ENCODE measurements at regions not wholly inside any gene's neighbourhood (a gene's known extent, or its start where the extent isn't known, plus 50 kb on each side); places are given as distances from the start of the nearest gene placed in this dataset.

DNA sequence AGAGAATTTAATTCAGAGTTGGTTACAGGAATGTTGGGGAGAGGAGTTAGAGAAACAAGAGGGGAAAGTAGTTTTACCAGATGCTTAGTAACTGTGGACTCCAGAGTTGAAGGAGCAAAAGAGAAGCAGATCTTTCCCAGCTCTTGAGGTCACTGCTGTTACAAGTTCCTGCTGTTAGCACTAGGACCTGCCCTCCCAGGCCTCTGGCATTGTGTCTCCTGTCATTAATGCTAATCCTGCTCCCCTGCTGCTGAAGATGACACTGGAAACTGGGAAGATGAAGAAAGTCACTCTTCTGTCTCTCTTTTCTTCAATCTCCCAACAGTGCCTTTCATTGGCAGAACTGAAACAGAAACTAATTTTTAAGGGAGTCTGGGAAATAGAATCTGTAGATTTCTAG, 845.6 kb downstream of the ADGRL2 start:
- ATAC-seq (no peak), DNase-seq (no peak)
- Histone ChIP-seq H3K4me1 (peaks cover 0 to 3% (median 0%) of the 10 kb centered on the region in 12 donors), H3K27me3 (no peaks in the 10 kb centered on the region), H3K4me3 (no peak overlapping the region), H3K9me3 (no peaks in the 10 kb centered on the region), H3K36me3 (no peaks in the 10 kb centered on the region), H3K27ac (no peak overlapping the region)
- TF ChIP-seq, protein P1, sequence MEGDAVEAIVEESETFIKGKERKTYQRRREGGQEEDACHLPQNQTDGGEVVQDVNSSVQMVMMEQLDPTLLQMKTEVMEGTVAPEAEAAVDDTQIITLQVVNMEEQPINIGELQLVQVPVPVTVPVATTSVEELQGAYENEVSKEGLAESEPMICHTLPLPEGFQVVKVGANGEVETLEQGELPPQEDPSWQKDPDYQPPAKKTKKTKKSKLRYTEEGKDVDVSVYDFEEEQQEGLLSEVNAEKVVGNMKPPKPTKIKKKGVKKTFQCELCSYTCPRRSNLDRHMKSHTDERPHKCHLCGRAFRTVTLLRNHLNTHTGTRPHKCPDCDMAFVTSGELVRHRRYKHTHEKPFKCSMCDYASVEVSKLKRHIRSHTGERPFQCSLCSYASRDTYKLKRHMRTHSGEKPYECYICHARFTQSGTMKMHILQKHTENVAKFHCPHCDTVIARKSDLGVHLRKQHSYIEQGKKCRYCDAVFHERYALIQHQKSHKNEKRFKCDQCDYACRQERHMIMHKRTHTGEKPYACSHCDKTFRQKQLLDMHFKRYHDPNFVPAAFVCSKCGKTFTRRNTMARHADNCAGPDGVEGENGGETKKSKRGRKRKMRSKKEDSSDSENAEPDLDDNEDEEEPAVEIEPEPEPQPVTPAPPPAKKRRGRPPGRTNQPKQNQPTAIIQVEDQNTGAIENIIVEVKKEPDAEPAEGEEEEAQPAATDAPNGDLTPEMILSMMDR (IDR thresholded peaks at IDR 0.05), result no peak
- no peak for TF ChIP-seq POLR2A (IDR thresholded peaks at IDR 0.05)
- intact Hi-C loops (cut with DNase I), result no loop called here

DNA sequence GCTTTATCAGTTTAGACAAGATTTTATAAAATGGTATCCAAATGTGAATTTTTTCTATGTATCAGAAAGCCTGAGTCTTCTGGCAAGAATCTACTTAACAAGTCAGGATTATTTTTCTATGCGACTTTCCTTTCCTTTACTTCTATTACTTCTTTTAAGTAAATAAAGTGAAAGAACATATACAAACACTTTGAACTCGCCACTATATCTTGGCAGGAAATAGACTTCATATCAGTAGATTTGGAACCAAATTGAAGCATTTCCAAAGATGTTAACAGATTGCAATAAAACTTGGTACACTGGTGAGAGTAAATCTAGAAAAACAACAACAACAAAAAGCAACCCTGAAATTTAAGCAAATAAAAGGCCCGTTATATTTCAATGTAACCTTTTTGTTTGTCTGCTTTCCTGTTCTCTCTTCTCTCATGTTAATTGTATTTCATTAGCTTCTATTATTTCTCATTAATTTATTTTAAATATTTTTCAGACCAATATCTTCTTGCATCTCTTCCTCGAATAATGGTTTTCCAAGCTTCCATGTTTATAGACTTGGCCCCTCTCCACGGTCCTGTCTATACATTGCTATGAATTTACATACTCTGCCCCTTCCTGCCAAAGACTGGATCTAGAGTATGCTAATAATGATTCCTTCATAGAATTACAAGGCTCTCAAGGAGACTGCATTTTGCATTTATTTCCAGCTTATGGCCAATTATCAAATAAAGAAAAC, 843.6 kb downstream of the ADGRL2 start:
- Histone ChIP-seq H3K36me3 (no peaks in the 10 kb centered on the region), H3K9me3 (no peaks in the 10 kb centered on the region), H3K4me1 (peaks cover 0 to 3% (median 0%) of the 10 kb centered on the region in 12 donors), H3K27me3 (no peaks in the 10 kb centered on the region), H3K4me3 (no peak overlapping the region), H3K27ac (no peak overlapping the region)
- TF ChIP-seq, protein P1 (IDR thresholded peaks at IDR 0.05), result no peak
- TF ChIP-seq POLR2A (IDR thresholded peaks at IDR 0.05), result no peak
- WGBS, 4 donors, result 85 to 94% (median 88%) methylated on average over 5 of the region's 5 CpGs
- intact Hi-C loops (cut with DNase I), result no loop called here
- ATAC-seq (no peak), DNase-seq (no peak)

DNA sequence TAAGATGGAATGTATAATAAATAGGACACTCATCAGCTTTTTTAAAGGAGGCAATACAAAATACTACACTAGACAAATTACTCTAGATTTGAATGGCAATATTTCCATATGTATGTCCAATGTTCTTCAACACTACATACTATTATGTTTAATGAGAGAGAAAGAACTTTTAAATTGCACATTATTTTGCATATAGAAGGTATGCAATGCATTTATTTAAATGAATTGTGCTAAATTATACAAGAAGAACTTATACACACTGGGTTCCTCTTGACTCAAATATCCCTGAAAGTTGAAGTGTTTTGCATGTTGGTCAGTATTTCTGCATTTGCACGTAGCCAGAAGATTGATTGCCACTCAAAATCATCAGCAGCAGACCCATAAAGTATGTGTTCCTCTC, 839.6 kb downstream of the ADGRL2 start:
- DNase-seq (no peak), ATAC-seq (no peak)
- Histone ChIP-seq H3K4me3 (no peak overlapping the region), H3K27ac (no peak overlapping the region), H3K36me3 (no peaks in the 10 kb centered on the region), H3K9me3 (no peaks in the 10 kb centered on the region), H3K4me1 (no peaks in the 10 kb centered on the region), H3K27me3 (no peaks in the 10 kb centered on the region)
- 88 to 100% (median 92%) methylated on average over 1 of the region's 1 CpG for WGBS, 4 donors
- no peak for TF ChIP-seq POLR2A (IDR thresholded peaks at IDR 0.05)
- TF ChIP-seq, protein P1 (IDR thresholded peaks at IDR 0.05), result no peak
- intact Hi-C loops (cut with DNase I), result no loop called here

DNA sequence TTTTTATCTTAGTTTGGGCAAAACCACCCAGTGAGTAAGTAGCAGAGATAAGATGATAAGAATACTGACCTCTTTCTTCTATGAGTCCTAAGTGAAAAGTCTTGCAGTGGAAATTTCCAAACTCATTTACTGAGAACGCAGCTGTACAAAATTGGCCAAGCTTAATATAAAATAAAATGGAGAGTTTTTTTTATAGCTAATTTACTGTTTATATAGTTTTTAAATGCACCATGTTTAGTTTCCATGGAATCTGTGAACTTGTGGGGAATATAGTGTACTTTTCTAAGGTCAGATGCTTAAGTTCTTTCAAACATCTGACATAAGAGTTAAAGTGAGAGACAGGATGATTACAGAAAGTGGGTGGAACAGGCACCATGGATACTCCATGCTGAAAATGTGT, 833.5 kb downstream of the ADGRL2 start:
- H3K4me3 ChIP-seq, result no peak overlapping the region
- H3K9me3 ChIP-seq, result no peaks in the 10 kb centered on the region
- intact Hi-C loops (cut with DNase I), result no loop called here
- H3K36me3 ChIP-seq, result no peaks in the 10 kb centered on the region
- WGBS, 4 donors, result 57 to 98% (median 93%) methylated on average over 1 of the region's 1 CpG
- H3K4me1 ChIP-seq, result no peaks in the 10 kb centered on the region
- H3K27ac ChIP-seq, result no peak overlapping the region
- H3K27me3 ChIP-seq, result no peaks in the 10 kb centered on the region
- no peak for DNase-seq
- no peak for TF ChIP-seq POLR2A (IDR thresholded peaks at IDR 0.05)
- TF ChIP-seq, protein P1 (IDR thresholded peaks at IDR 0.05), result no peak
- no peak for ATAC-seq
